Dermis blood vessel endothelial cell (primary cell): ENCODE measurements at regions not wholly inside any gene's neighbourhood (a gene's known extent, or its start where the extent isn't known, plus 50 kb on each side); places are given as distances from the start of the nearest gene placed in this dataset.
A peak's percentile ranks its signal among the peaks of the same experiment; 100 is the strongest.

Experiments
- DNase-seq: peaks from one replicate; pipeline ENCODE4 v3.0.0; 2010

DNA sequence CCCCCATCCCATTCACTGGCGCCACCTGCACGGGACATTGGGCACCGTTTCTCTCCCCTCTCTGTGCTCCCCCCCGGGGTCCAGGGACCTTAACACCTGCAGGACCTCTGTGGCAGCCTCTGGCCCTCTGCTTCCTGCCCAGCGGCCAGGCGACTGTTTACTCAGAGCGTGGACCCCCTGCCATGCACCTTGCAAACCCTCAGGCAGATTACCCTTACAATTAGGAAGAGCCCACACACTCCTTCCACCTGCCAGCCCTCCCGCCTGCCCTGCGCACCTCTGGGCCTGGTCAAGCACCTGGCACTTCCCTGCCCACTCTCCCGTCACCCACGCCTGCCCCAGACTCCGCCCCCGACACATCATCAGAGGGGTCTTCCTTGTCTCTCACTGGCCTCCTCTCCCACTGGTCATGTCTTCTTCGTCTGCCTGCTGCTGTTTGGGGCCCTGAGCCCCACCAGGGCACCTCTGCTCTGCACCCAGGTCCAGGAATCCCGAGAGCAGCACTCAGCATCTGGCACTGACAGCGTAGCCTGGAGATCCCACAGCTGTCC is 281.3 kb upstream of the IRX4 start:
- DNase-seq, result no peak

- DNase-seq, result no peak
Observed at GRCh38 chr5:2163060-2163856, 280.5 kb upstream of the IRX4 start.

DNA sequence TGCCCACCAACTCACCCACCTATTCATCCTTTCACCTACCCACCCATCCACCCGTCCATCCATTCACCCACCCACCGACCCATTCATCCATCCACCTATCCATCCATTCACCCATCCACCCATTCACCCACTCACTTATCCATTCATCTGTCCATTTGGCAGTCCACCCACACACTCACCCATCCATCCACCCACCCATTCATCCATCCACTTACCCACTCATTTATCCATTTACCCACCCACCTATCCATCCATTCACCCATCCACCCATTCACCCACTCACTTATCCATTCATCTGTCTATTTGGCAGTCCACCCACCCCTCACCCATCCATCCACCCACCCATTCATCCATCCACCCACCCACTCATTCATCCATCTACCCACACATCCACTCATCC is 278.1 kb upstream of the IRX4 start:
- DNase-seq, result no peak

DNA sequence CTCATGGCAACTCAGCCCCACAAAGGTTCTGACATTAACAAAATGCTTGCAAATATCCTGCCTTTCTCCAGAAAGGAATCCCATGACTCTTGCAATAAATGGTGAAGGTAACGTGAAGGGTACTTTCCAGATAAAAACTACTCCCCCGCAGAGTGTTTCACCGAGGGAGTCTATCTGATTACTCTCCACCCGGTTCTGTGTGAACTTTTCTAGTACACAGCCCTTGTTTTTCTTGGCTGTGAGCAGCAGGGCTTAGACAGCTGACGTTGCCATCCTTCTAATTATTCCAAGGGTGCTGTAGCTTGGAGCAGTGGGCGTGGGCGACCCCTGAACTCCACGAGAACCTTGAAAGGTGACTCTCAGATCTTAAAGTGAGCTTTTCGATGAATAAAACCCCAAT is 276.0 kb upstream of the IRX4 start:
- DNase-seq, result no peak

DNA sequence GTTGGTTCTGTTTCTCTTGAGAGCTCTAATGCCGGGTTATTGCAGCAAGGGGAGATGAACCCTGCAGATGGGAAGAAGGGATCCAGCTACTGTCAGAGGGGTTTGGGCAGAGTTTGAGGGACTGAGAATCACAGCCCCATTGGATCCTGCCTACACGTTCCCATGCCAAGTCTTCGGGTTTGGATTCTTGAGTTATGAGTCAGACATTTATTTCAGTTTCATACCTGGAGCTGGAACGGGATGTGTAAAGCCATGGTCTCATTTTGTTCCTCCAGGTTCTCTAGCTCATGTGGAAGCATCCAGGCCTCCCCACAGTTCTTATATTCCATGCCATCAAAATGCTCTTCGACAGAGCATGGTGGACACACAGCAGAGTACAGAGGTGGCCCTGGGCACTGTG is 275.4 kb upstream of the IRX4 start:
- no peak for DNase-seq

GRCh38 chr5:2157372-2157771 is 274.6 kb upstream of the IRX4 start:
- no peak for DNase-seq

DNA sequence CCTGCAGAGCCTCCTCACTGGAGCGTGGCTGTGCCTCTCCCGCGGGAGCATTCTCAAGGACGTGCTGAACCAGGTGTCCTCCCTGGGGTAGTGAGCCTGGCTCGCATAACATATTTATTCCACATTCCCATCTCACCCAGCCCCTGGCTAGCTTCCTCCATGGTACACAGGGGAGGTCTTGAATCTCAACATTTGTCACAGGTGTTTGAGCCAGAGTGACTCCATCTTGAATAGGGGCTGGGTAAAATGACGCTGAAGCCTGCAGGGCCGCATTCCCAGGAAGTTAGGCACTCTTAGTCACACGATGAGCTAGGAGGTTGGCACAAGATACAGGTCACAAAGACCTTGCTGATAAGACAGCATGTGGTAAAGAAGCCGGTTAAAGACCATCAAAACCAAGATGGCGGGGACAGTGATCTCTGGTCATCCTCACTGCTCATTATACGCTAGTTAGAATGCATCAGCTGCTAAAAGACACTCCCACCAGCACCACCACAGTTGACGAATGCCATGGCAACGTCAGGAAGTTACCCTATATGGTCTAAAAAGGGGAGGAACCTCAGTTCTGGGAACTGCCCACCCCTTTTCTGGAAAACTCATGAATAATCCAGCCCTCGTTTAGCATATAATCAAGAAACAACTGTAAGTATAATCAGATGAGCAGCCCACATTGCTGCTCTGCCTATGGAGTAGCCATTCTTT is 273.8 kb upstream of the IRX4 start:
- no peak for DNase-seq

- DNase-seq, result no peak
Observed at GRCh38 chr5:2155556-2155955, 272.8 kb upstream of the IRX4 start.

GRCh38 chr5:2153802-2154201 is 271.1 kb upstream of the IRX4 start:
- DNase-seq, result no peak

- no peak for DNase-seq
Observed at GRCh38 chr5:2153350-2153749, 270.6 kb upstream of the IRX4 start.

DNA sequence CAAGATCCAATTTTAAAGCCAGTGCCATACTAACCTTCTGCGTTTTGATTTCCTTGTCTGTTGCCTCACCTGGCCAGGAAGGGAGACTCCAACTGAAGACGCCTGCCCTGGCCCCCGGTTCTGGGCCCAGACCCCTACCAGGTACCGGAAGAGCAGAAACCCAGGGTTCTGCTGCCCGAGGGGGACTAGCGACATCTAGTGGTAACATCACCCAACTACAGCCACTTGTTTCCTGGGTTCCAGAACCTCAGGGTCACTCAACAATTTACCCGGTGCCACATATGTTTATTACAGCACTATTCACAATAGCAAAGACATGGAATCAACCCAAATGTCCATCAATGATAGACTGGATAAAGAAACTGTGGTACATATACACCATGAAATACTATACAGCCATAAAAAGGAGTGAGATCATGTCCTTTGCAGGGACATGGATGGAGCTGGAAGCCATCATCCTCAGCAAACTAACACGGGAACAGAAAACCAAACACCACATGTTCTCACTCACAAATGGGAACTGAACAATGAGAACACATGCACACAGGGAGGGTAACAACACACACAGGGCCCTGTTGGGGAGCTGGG is 268.7 kb upstream of the IRX4 start:
- peak; percentile 4 for DNase-seq

- peak; percentile 17 for DNase-seq
Observed at GRCh38 chr5:2149195-2149539, 266.4 kb upstream of the IRX4 start.

GRCh38 chr5:2148312-2149194 is 265.8 kb upstream of the IRX4 start:
- DNase-seq, result no peak

DNA sequence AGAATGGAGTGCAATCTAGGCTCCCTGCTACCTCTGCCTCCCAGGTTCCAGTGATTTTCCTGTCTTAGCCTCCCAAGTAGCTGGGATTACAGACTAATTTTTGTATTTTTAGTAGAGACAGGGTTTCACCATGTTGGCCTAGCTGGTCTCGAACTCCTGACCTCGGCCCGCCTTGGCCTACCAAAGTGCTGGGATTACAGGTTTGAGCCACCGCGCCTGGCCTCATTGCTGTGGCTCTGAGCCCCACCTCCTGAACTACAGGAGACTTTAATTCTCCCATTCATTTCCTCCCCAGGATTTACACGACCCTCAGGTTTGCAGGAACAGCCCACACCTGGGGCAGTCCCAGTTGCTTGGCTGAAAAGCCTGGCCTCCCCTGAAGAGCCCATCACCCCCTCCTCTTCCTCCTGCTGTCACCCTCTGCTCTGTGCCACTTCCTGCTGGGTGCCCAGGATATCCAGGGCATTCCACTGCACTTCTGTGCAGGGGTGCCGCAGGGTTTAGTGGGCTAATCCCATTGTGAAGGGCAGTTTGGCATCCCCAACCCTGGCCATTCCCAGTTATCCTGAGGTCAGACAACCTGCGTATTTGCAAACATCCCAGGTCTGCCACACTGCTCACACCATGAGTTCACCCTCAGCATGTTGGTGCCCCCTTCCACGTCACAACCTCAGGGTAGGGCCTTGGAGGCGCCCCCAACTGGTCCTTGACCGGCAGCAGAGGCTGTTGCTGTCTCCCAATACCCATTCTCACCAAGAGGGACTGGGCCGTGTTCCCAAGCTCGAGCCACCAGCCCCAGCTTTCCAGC is 265.0 kb upstream of the IRX4 start:
- DNase-seq, result no peak

GRCh38 chr5:2143646-2144353 is 261.1 kb upstream of the IRX4 start:
- DNase-seq, result no peak

- no peak for DNase-seq
Observed at GRCh38 chr5:2143088-2143487, 260.4 kb upstream of the IRX4 start.

DNA sequence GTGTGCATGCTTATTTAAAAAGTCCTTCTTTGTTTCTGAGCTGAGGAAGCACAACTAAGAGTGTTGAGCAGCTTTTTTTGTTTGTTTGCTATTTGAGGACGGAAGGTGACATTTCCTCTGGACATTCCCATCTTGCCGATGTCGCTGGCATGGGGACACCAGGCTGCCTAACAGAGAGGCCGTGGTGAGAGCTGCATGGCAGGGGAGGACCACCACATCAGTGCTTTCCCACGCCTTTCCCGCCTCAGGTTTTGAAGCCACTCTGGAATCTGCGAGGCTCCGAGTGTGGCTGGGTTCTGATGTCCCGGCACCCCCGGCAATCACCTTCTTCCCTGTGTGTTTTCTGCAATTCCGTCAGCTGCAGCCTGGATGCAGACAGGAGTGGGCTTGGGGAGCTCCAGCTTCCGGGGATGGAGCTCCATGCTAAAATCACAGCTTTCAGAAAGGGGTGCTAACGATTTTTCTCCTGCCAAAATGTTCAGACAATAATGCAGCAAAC is 259.8 kb upstream of the IRX4 start:
- DNase-seq, result no peak

GRCh38 chr5:2141254-2142000 is 258.7 kb upstream of the IRX4 start:
- DNase-seq, result no peak

DNA sequence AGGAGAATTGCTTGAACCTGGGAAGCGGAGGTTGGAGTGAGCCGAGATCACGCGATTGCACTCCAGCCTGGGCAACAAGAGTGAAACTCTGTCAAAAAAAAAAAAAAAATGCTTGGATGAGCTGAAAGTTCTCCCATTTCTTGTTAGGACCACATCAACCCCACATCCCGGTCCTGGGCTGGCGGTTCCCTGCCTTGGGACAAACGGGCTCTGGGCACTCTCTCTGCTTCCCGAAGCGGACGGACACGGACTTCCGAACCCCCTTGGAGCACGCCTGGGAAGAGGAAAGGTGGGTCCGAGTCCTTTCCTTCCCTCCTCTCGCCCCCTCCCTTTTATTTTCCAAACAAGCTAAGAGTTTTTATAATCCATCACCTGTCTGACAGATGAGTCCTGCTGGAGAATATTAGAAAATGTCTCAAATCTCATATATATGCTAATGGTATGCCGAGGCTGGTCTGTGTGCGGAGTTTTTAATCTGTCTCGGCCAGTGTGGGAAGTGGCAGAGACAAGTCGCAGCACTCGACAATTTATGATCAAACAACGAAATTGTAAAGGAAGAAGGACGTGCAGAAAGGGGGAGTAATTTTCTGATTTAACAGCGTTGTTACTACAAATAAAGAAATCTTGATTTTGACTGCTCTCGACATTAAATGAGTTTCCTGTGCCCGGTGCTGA is 257.9 kb upstream of the IRX4 start:
- no peak for DNase-seq

DNA sequence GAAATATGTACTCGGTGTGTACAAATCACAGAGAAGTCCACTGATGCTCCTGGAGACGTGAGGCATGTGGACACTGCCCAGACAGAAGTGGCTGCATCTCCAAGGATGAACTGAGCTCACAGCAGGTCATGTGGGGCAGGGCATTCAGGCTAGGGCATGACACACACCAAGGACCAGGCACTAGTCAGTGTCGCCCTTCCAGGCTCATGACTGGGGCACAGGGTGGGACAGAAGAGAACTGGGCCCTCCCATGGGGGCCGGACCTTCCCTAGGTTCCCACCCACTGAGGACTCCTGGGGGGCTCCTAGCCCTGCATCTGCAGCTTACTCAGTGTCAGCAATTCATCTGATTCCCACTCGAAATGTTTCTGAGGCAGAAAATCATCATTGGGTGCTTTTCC is 256.8 kb upstream of the IRX4 start:
- DNase-seq, result no peak
